ENCODE measurements at regions not wholly inside any gene's neighbourhood (a gene's known extent, or its start where the extent isn't known, plus 50 kb on each side); places are given as distances from the start of the nearest gene placed in this dataset.

- no peak for TF ChIP-seq POLR2A (IDR thresholded peaks at IDR 0.05; ENCODE audit: control extremely low read depth in 1 of 2, low read depth in 2 of 2, low read length in 2 of 2)
- no peak for TF ChIP-seq TAF1 (IDR thresholded peaks at IDR 0.05; ENCODE audit: low read depth, low read length)
- TF ChIP-seq CTCF (IDR thresholded peaks at IDR 0.05; ENCODE audit: control extremely low read depth in 1 of 3, insufficient read depth in 1 of 3, low read depth in 1 of 3, low read length in 3 of 3): no peak
- no peak for TF ChIP-seq GTF2F1 (IDR thresholded peaks at IDR 0.05; ENCODE audit: borderline replicate concordance, low read depth, low read length)
- TF ChIP-seq SP1 (IDR thresholded peaks at IDR 0.05; ENCODE audit: low read depth, low read length): no peak
- TF ChIP-seq ZNF274 (IDR thresholded peaks at IDR 0.05; ENCODE audit: borderline replicate concordance, extremely low read depth, low read length): no peak
- TF ChIP-seq YY1 (IDR thresholded peaks at IDR 0.05; ENCODE audit: low read depth, low read length): no peak
- TF ChIP-seq ATF3 (IDR thresholded peaks at IDR 0.05; ENCODE audit: insufficient read depth, low read depth, low read length): no peak
- TF ChIP-seq POLR2AphosphoS5 (IDR thresholded peaks at IDR 0.05; ENCODE audit: low read depth, low read length): no peak
- TF ChIP-seq ASH2L (IDR thresholded peaks at IDR 0.05; ENCODE audit: low read length): no peak
- TF ChIP-seq MAFK (IDR thresholded peaks at IDR 0.05; ENCODE audit: low read depth, low read length): no peak
Observed at GRCh38 chr19:30908262-30908771, 440.9 kb downstream of the TSHZ3 start.
